Osteocyte (in vitro differentiated cells): ENCODE measurements at regions not wholly inside any gene's neighbourhood (a gene's known extent, or its start where the extent isn't known, plus 50 kb on each side); places are given as distances from the start of the nearest gene placed in this dataset.
"Not testable (repeated sequence)": the region's sequence is repeated elsewhere in the genome, so short reads cannot be mapped to it uniquely, and the experiment has no call there.

Source experiments
- DNase-seq: peaks from one replicate; pipeline ENCODE4 v3.0.0; 2021; ENCODE audit warnings: mixed read lengths; ENCODE audit not compliant: unreplicated experiment; ENCODE audit errors: extremely low spot score
- H3K27ac Mint-ChIP-seq: one replicate; pipeline ENCODE4 v1.8.0; 2021; ENCODE audit warnings: mild to moderate bottlenecking, mixed read lengths; ENCODE audit not compliant: unreplicated experiment
- H3K27me3 Mint-ChIP-seq: one replicate; pipeline ENCODE4 v1.8.0; 2021; ENCODE audit warnings: mixed read lengths; ENCODE audit not compliant: unreplicated experiment
- H3K36me3 Mint-ChIP-seq: one replicate; pipeline ENCODE4 v1.8.0; 2021; ENCODE audit warnings: mixed read lengths; ENCODE audit not compliant: unreplicated experiment
- H3K4me1 Mint-ChIP-seq: one replicate; pipeline ENCODE4 v1.8.0; 2021; ENCODE audit warnings: mixed read lengths; ENCODE audit not compliant: unreplicated experiment
- H3K4me3 Mint-ChIP-seq: one replicate; pipeline ENCODE4 v1.8.0; 2021; ENCODE audit warnings: mild to moderate bottlenecking, moderate library complexity, mixed read lengths; ENCODE audit not compliant: unreplicated experiment
- H3K9me3 Mint-ChIP-seq: one replicate; pipeline ENCODE4 v1.8.0; 2021; ENCODE audit warnings: mixed read lengths; ENCODE audit not compliant: unreplicated experiment
- CTCF ChIP-seq: fragments of 200-600 bp; sonication (generic); IDR thresholded peaks from 2 replicates; pipeline ENCODE4 v1.5.0; 2021; ENCODE audit warnings: antibody characterized with exemption, mild to moderate bottlenecking, moderate library complexity

DNA sequence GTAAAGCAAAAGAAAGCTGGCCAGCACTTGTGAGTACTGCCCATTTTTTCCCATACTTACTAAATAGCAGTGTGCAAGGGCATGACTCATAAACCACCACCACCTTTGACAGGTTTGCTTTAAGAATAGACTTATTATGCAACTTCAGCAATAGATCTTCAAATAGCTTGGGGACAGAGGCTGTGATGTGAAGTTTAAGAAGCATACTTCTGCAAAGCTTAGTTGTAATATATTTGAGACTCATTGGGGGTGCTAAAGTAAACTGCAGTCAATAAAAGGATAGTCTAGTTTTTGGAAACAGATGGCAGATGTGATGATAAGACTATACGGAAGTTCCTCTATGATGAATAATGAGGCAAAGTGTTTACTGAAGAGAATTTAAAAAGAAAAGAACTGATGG, 210.0 kb downstream of the PLA2G4A start:
- H3K4me1 Mint-ChIP-seq: peaks cover 3% of the 10 kb centered on the region
- DNase-seq: no peak
- H3K27me3 Mint-ChIP-seq: peaks cover 16% of the 10 kb centered on the region
- no peak for TF ChIP-seq CTCF
- no peaks in the 10 kb centered on the region for H3K36me3 Mint-ChIP-seq
- H3K9me3 Mint-ChIP-seq: no peaks in the 10 kb centered on the region
- H3K4me3 Mint-ChIP-seq: no peak overlapping the region
- H3K27ac Mint-ChIP-seq: no peak overlapping the region

DNA sequence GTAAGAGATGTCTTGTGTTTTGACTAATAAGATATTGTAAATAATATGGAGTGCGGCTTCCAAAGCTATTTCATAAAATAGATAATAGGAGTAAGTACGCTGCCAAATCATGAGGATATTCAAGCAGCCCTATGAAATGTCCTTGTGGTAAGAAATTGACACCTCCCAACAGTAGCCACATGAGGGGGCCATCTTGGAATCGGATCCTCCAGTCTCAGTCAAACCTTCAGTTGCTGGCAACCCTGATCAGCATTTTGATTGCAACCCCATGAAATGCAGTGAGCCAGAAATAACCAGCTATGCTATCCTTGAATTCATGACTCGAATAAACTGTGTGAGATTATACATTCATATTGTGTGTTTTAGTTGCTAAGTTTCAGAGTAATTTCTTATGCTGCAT, 212.4 kb downstream of the PLA2G4A start:
- TF ChIP-seq CTCF: no peak
- H3K4me1 Mint-ChIP-seq: peaks cover 3% of the 10 kb centered on the region
- peaks cover 13% of the 10 kb centered on the region for H3K27me3 Mint-ChIP-seq

DNA sequence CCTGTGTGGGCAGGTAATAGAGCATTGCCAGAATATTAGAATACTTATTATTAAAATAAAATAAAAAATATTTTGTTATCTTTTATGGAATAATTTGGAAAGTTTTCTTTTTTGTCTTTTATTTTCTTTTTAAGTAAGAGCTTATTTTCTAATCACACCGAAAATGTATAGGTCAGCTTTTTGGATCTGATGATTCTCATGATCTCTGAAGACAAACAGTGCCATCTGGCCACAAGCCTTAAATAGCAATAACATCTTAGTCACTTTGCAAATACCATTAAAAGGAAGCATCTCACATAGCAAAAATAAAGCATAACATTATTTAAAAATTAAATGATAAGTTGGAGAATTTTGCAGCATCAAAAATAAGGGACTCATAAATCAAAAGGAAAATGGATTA, 213.8 kb downstream of the PLA2G4A start:
- H3K27ac Mint-ChIP-seq: no peak overlapping the region
- no peaks in the 10 kb centered on the region for H3K36me3 Mint-ChIP-seq
- no peaks in the 10 kb centered on the region for H3K9me3 Mint-ChIP-seq
- TF ChIP-seq CTCF: no peak
- peaks cover 3% of the 10 kb centered on the region for H3K4me1 Mint-ChIP-seq
- no peak overlapping the region for H3K4me3 Mint-ChIP-seq
- peaks cover 16% of the 10 kb centered on the region for H3K27me3 Mint-ChIP-seq
- DNase-seq: no peak

More for the DNA sequence above, 212.4 kb downstream of the PLA2G4A start:
- H3K36me3 Mint-ChIP-seq: no peaks in the 10 kb centered on the region
- no peak for DNase-seq
- H3K4me3 Mint-ChIP-seq: no peak overlapping the region
- H3K9me3 Mint-ChIP-seq: no peaks in the 10 kb centered on the region
- no peak overlapping the region for H3K27ac Mint-ChIP-seq

DNA sequence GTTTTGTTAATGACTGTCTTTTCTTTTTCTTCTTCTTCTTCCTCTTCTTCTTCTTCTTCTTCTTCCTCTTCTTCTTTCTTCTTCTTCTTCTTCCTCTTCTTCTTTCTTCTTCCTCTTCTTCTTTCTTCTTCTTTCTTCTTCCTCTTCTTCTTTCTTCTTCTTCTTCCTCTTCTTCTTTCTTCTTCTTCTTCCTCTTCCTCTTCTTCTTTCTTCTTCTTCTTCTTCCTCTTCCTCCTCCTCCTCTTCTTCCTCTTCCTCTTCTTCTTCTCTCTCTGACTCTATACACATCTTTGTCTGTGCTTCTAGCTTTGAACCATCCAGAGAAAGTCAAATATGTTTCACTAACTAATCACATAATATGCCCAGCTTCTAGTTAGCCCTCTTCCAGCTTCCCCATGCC, 214.7 kb downstream of the PLA2G4A start:
- H3K27me3 Mint-ChIP-seq: peaks cover 11% of the 10 kb centered on the region
- DNase-seq, H3K4me3 Mint-ChIP-seq, H3K36me3 Mint-ChIP-seq, H3K4me1 Mint-ChIP-seq, H3K27ac Mint-ChIP-seq, H3K9me3 Mint-ChIP-seq: not testable (repeated sequence)

DNA sequence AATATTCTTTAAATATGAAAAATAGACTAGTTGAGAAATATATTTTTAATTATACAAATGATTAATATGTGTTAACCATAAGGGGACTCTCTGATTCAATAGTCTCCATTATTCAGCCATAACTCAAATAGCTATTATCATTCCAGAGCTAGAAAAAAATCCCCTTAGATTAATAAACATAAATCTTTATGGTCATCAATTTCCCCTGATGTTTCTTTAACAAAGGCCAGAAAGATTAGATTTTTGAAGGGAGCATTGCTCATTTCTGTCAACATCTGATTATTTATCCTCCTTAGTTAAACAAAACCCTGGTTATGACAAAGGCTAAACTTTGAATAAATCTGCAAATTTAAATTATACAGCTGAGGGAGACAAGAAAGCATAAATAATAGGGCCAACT, 215.7 kb downstream of the PLA2G4A start:
- Mint-ChIP-seq H3K36me3 (no peaks in the 10 kb centered on the region), H3K4me3 (no peak overlapping the region), H3K9me3 (no peaks in the 10 kb centered on the region), H3K27ac (no peak overlapping the region), H3K4me1 (peaks cover 3% of the 10 kb centered on the region), H3K27me3 (peaks cover 7% of the 10 kb centered on the region)
- DNase-seq: no peak
- no peak for TF ChIP-seq CTCF

GRCh38 chr1:187045371-187045770, 216.6 kb downstream of the PLA2G4A start:
- Mint-ChIP-seq H3K36me3 (no peaks in the 10 kb centered on the region), H3K27me3 (peaks cover 11% of the 10 kb centered on the region), H3K4me3 (no peak overlapping the region), H3K4me1 (peaks cover 3% of the 10 kb centered on the region), H3K27ac (no peak overlapping the region), H3K9me3 (no peaks in the 10 kb centered on the region)
- no peak for DNase-seq
- no peak for TF ChIP-seq CTCF
